HCT116 (cell line): ENCODE measurements at regions not wholly inside any gene's neighbourhood (a gene's known extent, or its start where the extent isn't known, plus 50 kb on each side); places are given as distances from the start of the nearest gene placed in this dataset.

ENCODE experiments used
- ATAC-seq: fragments of 200-7000 bp; cut with Tn5 transposase; 2 replicates; pipeline ENCODE4 v1.9.1; 2020; ENCODE audit warnings: mild to moderate bottlenecking, moderate library complexity
- BruUV-seq: library from RNA; stranded (reverse); fragments of 400-500 nt; replicated peaks from 2 replicates; lab custom pipeline; 2021; lab: Mats Ljungman, UMichigan
- CTCF ChIA-PET: fragments of 300-600 bp; sonication (Branson Sonifier 250); formaldehyde crosslinking; loops from one replicate; lab custom pipeline; 2021; ENCODE audit warnings: antibody characterized with exemption; lab: Charles Lee
- POLR2A ChIA-PET: fragments of 300-600, 350-600 bp; sonication (Branson Sonifier 250); formaldehyde crosslinking; loops from one replicate; lab custom pipeline; 2021; ENCODE audit warnings: antibody characterized with exemption; lab: Charles Lee
- RAD21 ChIA-PET, 2 experiments: fragments of 300-600 bp; sonication (Branson Sonifier 250); formaldehyde crosslinking; loops; one replicate each; lab custom pipeline; 2023; ENCODE audit warnings: low total read pairs in 2 of 2; ENCODE audit not compliant: uncharacterized antibody in 2 of 2, unreplicated experiment in 2 of 2, low non-redundant PET in 1 of 2; lab: Charles Lee
- DNase-seq: peaks from one replicate; pipeline ENCODE4 v3.0.0-alpha.2; 2010; ENCODE audit warnings: low read depth, low spot score
- H2AFZ ChIP-seq: fragments of 200-600 bp; shearing (Covaris generic), sonication (generic); 2 replicates; pipeline ENCODE4 v1.6.1; 2017; ENCODE audit warnings: low read depth, mixed run types, mixed read lengths, antibody characterized with exemption, low read length; ENCODE audit not compliant: poor library complexity, severe bottlenecking
- H3K27ac ChIP-seq: 2 replicates; pipeline ENCODE4 v1.5.1; 2012; ENCODE audit warnings: low read depth, low read length
- H3K27me3 ChIP-seq: fragments of 200-600 bp; sonication (generic); 2 replicates; pipeline ENCODE4 v1.6.1; 2016; ENCODE audit warnings: mixed run types, low read length, mixed read lengths; ENCODE audit not compliant: insufficient read depth
- H3K36me3 ChIP-seq, 2 experiments: fragments of 200-500 bp in 1 of 2; fragments of 200-600 bp in 1 of 2; sonication (Bioruptor generic) in 1 of 2; sonication (generic) in 1 of 2; 2 replicates each; pipeline versions ENCODE4 v1.5.1 to v1.6.1; 2014 to 2016; ENCODE audit warnings: low read length in 2 of 2, inconsistent platforms in 1 of 2, mixed read lengths in 1 of 2, mixed run types in 1 of 2; ENCODE audit not compliant: insufficient read depth in 2 of 2, control insufficient read depth in 1 of 2
- H3K4me1 ChIP-seq, 2 experiments: fragments of 200-600 bp in 1 of 2; sonication (generic) in 1 of 2; 2 replicates each; pipeline versions ENCODE4 v1.5.1 to v1.6.1; 2012 to 2017; ENCODE audit warnings: low read length in 2 of 2, inconsistent platforms in 1 of 2, mild to moderate bottlenecking in 1 of 2, mixed read lengths in 1 of 2, mixed run types in 1 of 2, moderate library complexity in 1 of 2; ENCODE audit not compliant: insufficient read depth in 2 of 2, control insufficient read depth in 1 of 2
- H3K4me2 ChIP-seq: fragments of 200-600 bp; sonication (generic); 2 replicates; pipeline ENCODE4 v1.6.1; 2017; ENCODE audit warnings: mixed run types, low read length, mixed read lengths
- H3K4me3 ChIP-seq, 2 experiments: fragments of 200-600 bp in 1 of 2; sonication (generic) in 1 of 2; replicated peaks in 1 of 2; 2 replicates each; pipeline ENCODE4 v1.5.1; 2011 to 2016; ENCODE audit warnings: low read length in 2 of 2, control low read depth in 1 of 2, low read depth in 1 of 2, mild to moderate bottlenecking in 1 of 2, mixed read lengths in 1 of 2, mixed run types in 1 of 2
- H3K79me2 ChIP-seq: fragments of 200-600 bp; sonication (generic); 2 replicates; pipeline ENCODE4 v1.6.1; 2017; ENCODE audit warnings: mild to moderate bottlenecking, mixed run types, low read length, moderate library complexity, mixed read lengths; ENCODE audit not compliant: insufficient read depth
- H3K9ac ChIP-seq: fragments of 200-600 bp; sonication (generic); 2 replicates; pipeline ENCODE4 v1.6.1; 2016; ENCODE audit warnings: low read length, mixed read lengths
- H3K9me2 ChIP-seq: fragments of 200-600 bp; sonication (generic), shearing (Covaris generic); 2 replicates; pipeline ENCODE4 v1.6.1; 2017; ENCODE audit warnings: mixed run types, mild to moderate bottlenecking, moderate library complexity; ENCODE audit not compliant: insufficient read depth
- H3K9me3 ChIP-seq, 2 experiments: fragments of 200-500 bp in 1 of 2; fragments of 200-600 bp in 1 of 2; sonication (Bioruptor generic) in 1 of 2; sonication (generic) in 1 of 2; 2 replicates each; pipeline ENCODE4 v1.6.1; 2014 to 2017; ENCODE audit warnings: low read length in 2 of 2, mixed read lengths in 2 of 2, inconsistent platforms in 1 of 2, low read depth in 1 of 2, mild to moderate bottlenecking in 1 of 2, mixed run types in 1 of 2, moderate library complexity in 1 of 2; ENCODE audit not compliant: control insufficient read depth in 1 of 2, insufficient read depth in 1 of 2
- H4K20me1 ChIP-seq: fragments of 200-600 bp; sonication (generic), shearing (Covaris generic); 2 replicates; pipeline ENCODE4 v1.6.1; 2017; ENCODE audit warnings: mixed run types, mild to moderate bottlenecking, moderate library complexity; ENCODE audit not compliant: insufficient read depth
- ATF3 ChIP-seq: IDR thresholded peaks from 2 replicates; pipeline ENCODE4 v1.6.1; 2012
- CEBPB ChIP-seq: IDR thresholded peaks from 2 replicates; pipeline ENCODE4 v1.6.1; 2012; ENCODE audit warnings: low read depth
- EGR1 ChIP-seq: IDR thresholded peaks from 2 replicates; pipeline ENCODE4 v1.6.1; 2012; ENCODE audit warnings: low read depth
- FOSL1 ChIP-seq: IDR thresholded peaks from 2 replicates; pipeline ENCODE4 v1.6.1; 2012; ENCODE audit warnings: low read depth
- SP1 ChIP-seq: IDR thresholded peaks from 2 replicates; pipeline ENCODE4 v1.6.1; 2012; ENCODE audit warnings: low read depth
- ZFX ChIP-seq: fragments of 450-650 bp; IDR thresholded peaks from 2 replicates; pipeline ENCODE4 v1.6.1; 2017
- intact Hi-C: fragments of 100-400 bp; cut with micrococcal nuclease; formaldehyde crosslinking; loops from 2 replicates; pipeline ENCODE4 v1.10.0; 2022
- TF ChIP-seq, protein P1 (sequence below): IDR thresholded peaks from 2 replicates; pipeline ENCODE4 v1.6.1; 2012
- TF ChIP-seq, protein P2 (sequence below): IDR thresholded peaks from 2 replicates; pipeline ENCODE4 v1.6.1; 2012; ENCODE audit warnings: low read depth

GRCh38 chr1:110811529-110811928, 61.4 kb upstream of the CD53 start:
- ATAC-seq (no peak), DNase-seq (no peak)
- POLR2A ChIA-PET, result no interaction called here
- RAD21 ChIA-PET, result no interaction called here
- no peaks in the 10 kb centered on the region for H3K9me2 ChIP-seq
- H3K79me2 ChIP-seq, result no peaks in the 10 kb centered on the region
- H2AFZ ChIP-seq, result no peak overlapping the region
- no peaks in the 10 kb centered on the region for H3K36me3 ChIP-seq
- CTCF ChIA-PET, result no interaction called here
- TF ChIP-seq FOSL1 (no peak), CEBPB (no peak), SP1 (no peak), ATF3 (no peak), EGR1 (no peak), ZFX (no peak)
- TF ChIP-seq, protein P1, sequence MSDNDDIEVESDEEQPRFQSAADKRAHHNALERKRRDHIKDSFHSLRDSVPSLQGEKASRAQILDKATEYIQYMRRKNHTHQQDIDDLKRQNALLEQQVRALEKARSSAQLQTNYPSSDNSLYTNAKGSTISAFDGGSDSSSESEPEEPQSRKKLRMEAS, result no peak
- intact Hi-C loops, result no loop called here
- H3K27ac ChIP-seq, result no peak overlapping the region
- no peak overlapping the region for H3K4me3 ChIP-seq
- no peak overlapping the region for H3K9ac ChIP-seq
- H3K27me3 ChIP-seq, result peaks cover 45% of the 10 kb centered on the region
- H3K4me1 ChIP-seq, result no peaks in the 10 kb centered on the region
- H4K20me1 ChIP-seq, result no peaks in the 10 kb centered on the region
- no peak overlapping the region for H3K4me2 ChIP-seq
- no peaks in the 10 kb centered on the region for H3K9me3 ChIP-seq
- BruUV-seq, result no TSS peak

DNA sequence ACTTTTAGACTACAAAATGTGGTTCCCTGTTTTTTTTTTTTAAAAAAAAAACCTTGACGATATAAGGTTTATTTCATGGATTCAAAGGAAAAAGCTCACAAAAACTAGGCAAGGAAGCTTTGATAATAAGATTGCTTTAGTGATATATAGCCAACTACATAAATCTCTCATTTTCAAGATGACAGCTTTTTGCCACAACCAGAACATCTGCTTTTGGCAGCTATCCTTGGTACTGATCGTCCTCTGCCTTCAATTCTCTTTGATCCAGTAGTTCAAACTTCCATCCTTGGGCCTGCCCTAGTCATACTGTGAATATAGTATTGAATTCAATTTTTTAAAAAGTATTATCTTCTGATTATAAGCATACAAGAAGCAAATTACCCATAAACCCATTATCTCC, 72.9 kb upstream of the CD53 start:
- Histone ChIP-seq H3K9me2 (no peaks in the 10 kb centered on the region), H3K36me3 (no peaks in the 10 kb centered on the region), H3K4me2 (no peak overlapping the region), H3K27me3 (peaks cover 26% of the 10 kb centered on the region), H2AFZ (no peak overlapping the region), H3K79me2 (no peaks in the 10 kb centered on the region), H3K4me1 (no peaks in the 10 kb centered on the region), H3K9me3 (no peaks in the 10 kb centered on the region), H3K9ac (no peak overlapping the region), H4K20me1 (no peaks in the 10 kb centered on the region)
- ATAC-seq (no peak), DNase-seq (no peak)
- ChIA-PET RAD21 (no interaction called here), CTCF (interaction anchor here (1.3 kb wide), 1 partner anchor 193 kb away, joined by 3 read pairs; no protein-coding TSS in a partner anchor)
- TF ChIP-seq, protein P2, sequence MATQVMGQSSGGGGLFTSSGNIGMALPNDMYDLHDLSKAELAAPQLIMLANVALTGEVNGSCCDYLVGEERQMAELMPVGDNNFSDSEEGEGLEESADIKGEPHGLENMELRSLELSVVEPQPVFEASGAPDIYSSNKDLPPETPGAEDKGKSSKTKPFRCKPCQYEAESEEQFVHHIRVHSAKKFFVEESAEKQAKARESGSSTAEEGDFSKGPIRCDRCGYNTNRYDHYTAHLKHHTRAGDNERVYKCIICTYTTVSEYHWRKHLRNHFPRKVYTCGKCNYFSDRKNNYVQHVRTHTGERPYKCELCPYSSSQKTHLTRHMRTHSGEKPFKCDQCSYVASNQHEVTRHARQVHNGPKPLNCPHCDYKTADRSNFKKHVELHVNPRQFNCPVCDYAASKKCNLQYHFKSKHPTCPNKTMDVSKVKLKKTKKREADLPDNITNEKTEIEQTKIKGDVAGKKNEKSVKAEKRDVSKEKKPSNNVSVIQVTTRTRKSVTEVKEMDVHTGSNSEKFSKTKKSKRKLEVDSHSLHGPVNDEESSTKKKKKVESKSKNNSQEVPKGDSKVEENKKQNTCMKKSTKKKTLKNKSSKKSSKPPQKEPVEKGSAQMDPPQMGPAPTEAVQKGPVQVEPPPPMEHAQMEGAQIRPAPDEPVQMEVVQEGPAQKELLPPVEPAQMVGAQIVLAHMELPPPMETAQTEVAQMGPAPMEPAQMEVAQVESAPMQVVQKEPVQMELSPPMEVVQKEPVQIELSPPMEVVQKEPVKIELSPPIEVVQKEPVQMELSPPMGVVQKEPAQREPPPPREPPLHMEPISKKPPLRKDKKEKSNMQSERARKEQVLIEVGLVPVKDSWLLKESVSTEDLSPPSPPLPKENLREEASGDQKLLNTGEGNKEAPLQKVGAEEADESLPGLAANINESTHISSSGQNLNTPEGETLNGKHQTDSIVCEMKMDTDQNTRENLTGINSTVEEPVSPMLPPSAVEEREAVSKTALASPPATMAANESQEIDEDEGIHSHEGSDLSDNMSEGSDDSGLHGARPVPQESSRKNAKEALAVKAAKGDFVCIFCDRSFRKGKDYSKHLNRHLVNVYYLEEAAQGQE, result peak; percentile 48
- TF ChIP-seq FOSL1, result no peak
- TF ChIP-seq, all 23 proteins: peak for 1
- no TSS peak for BruUV-seq
- intact Hi-C loops, result no loop called here
- no peak overlapping the region for H3K27ac ChIP-seq
- no peak overlapping the region for H3K4me3 ChIP-seq
- POLR2A ChIA-PET, result no interaction called here
